ENCODE measurements at regions not wholly inside any gene's neighbourhood (a gene's known extent, or its start where the extent isn't known, plus 50 kb on each side); places are given as distances from the start of the nearest gene placed in this dataset.

DNA sequence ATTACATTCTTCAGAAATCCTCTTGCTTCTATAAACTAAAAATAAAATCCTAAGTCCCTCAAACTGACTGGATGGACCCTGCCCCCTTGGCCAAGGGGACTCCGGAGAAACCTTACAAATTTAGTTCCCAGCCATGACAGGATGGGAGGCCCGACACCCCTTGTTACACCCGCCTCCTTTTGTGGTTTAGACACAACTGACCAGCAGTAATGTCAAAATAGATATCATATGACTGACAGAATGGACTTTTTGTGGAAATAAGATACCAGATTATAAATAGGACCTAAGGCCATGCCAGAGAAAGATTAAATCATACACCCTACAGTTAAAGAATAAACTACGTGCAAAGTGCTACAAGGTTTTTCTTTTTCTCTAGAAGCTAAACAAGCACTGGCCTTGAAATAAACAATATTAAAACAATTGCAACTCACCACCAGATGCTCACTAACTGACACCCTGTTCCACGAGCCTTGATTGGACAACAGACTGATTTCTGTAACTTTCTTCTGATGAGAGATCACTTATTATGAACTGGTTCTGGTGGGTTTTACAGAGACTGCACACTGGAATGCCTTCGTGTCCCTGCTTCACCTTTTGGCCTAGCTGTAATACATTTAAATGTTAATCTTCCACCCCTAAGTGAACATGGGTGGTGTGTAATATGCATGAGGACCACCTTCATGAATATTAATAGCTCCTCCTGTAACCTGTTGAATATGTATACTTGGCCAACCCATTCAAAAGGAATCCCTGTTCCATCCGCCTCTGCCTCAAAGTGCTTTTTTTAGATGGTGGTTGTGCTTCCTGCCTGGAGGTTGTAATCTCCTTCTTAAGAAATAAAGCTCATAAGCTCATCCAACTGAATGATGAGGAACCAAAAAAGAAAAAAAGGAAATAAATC, 99.6 kb downstream of the ODF2L start:
- no peak for DNase-seq

DNA sequence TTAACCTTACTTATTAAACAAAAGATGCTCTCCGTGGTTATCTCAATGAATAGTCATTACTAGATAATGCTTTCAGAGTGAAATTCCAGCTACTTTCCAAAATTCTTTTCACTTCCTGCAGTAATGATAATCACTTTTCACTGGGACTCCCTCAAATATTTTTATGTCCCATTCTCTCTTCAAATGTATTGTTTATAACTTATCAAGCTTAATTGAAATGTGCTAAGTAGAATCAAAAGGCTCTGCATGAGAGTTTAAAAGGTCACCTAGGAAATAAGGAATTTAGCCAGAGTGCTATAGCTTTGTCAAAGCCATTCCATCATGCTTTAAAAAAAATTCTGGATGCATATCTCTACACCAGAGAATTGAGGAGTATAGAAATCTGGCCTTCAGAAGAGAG, 106.4 kb downstream of the ODF2L start:
- no peak for DNase-seq

DNA sequence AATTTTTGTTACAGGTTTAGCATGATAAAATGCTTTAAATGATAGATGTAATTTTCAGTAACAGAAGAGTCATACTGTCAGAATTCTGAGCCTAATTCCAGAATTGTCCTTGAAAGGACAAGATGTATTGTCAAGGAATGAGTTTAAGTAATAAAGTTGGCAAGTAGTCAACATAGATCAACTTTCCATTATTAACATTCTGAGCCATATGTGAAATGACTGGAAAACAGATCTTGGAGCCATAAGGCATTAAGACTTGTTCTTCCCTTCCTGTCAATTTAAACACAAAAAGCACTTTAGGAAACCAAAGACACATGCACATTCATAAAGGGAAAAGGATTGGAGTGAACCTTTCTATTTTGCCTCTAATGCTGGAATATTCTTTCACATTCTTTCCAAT, 107.0 kb downstream of the ODF2L start:
- peak; percentile 23 for DNase-seq

DNA sequence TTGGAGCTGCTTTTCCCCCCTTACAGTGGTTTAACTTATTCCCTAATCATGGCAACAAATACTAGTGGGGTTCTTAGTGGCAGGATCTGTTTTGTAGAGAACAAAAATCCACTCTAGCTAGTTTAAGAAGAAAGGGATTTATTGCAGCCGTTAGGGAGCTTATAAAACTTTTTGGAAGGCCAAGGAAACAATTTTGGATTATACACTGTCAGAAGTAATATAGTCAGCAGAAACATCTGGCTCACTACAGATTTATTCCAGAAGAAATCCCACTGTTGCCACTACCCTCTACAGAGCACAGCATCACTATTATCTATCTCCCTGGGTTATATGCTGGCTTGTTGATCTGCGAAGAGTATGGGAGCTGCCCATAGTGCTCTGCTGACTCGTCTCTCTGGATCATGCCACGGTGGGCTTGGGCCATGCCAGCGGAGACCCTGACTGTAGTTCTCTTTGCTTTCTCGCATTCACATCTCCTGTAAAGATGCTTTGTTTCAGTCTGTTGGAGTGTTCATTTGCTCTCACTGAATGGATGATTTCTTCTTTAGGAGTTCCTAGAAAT, 107.5 kb downstream of the ODF2L start:
- no peak for DNase-seq

DNA sequence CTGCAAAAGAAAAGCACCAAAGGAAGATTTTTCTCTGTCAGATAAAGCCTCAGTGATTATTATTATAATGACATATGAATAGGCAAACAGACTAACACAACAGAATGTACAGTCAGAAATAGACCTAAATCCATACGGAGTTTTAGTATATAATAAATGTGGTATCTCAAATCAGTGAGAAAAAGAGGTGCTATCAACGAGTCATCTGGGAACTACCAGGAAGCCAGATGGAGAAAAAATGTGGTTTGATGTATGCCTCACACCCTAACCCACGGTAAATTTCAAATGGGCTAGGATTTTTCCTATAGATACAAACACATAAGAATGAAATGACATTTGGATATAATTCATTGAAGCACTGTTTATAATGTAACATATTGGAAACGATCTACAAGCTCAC, 110.3 kb downstream of the ODF2L start:
- no peak for DNase-seq

DNA sequence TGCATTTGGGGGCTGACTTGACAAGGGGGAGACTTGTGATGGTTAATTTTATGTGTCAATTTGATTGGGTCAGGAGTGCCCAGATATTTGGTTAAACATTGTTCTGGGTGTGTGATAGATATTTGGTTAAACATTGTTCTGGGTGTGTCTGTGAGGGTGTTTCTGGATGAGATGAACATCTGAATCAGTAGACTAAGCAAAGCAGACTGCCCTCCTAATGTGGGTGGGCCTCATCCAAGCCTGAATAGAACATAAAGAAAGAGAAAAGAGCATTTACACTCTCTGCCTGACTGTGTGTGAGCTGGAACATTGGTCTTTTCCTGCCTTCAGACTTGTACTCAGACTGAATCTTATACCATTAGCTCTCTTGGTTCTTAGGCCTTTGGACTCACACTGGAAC, 113.5 kb downstream of the ODF2L start:
- no peak for DNase-seq

DNA sequence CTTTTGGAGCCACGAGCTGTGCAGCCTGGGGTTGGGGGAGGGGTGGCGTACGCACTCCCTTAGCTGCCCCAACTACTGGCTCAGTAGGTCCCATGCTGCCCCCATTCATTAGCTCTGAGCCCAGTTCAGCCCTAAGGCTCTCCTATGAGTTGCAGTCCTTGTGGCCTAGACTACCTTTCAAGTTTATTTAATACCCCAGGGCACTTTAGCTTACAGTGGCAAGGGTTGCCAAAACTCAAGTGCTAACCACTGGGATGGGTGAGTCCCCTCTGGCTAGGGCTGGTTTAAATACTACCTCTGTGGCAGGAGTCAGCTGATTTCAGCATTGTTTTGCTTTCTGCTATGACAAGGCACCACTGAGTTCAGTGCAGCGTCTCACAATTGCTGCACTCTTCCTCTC, 118.2 kb downstream of the ODF2L start:
- no peak for DNase-seq

DNA sequence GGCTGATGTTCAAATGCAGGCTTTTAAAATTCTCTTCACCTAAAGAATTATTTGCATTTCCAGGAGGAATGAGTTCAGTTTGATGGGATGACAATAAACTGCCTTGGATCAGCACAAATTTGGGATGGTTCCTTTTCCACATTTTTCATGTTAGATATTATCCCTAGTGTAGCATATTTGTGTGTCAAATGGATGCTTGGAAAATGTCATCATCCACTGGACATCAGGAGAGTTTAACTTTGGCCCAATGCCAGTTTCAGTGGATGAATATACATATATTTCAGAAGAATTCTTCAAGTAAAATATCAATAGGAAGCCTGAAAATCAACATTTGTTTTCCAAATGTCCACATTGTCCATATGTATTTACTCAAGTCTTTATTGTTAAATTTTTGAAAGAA, 116.5 kb upstream of the COL24A1 start:
- peak; percentile 18 for DNase-seq

DNA sequence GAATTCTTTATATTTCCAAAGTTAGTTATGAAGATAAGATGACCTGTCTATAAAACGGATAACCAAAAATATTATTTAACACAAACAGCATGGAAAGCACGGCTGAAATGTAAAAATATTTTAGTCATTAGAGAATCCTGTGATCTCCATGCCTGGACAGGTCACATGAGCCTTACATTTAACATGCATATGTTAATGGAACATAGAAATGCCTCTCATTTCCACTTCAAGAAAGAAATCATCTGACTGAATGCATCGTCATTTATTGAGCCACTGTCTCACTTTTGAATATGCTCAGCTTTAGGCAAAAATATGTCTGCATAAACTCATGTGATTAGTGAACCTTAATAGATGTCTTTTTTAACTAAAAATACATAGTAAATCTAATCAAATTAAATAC, 115.5 kb upstream of the COL24A1 start:
- no peak for DNase-seq

DNA sequence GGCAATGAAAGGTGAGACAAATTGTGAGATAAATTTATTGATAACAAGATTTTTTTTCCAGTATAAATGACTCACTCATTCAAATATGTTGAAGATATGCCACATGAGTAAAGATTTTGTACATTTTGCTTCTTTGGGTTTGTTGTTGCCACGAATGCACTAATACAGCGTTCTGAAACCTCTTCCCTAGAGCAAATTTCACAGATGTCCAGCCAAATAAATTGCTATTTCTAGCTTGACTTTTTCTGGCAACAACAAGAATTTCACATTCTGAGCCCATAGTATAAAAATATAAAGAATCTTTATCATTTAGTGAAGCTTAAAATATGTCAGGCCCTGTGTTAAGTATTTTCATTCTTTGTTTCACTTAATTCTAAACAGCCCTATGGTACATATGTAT, 114.5 kb upstream of the COL24A1 start:
- DNase-seq = no peak

DNA sequence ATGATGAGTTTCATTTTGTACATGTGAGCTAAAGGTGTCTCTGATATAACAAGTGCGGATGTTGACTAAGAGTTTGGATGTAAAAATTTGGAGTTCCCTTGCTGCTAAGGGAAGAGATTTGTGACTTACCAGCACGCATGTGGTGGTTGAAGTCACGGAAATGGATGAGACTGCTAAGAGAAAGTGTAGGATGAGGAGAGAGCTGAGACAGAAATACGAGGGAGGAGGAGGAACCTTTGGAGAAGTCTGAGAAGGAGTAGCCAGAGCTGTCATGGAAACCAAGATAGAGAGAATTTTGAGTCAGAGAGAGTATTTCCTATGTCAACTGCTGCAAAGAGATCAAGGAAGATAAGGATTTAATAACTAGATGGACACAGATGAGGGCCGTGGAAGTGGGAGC, 106.5 kb upstream of the COL24A1 start:
- no peak for DNase-seq

DNA sequence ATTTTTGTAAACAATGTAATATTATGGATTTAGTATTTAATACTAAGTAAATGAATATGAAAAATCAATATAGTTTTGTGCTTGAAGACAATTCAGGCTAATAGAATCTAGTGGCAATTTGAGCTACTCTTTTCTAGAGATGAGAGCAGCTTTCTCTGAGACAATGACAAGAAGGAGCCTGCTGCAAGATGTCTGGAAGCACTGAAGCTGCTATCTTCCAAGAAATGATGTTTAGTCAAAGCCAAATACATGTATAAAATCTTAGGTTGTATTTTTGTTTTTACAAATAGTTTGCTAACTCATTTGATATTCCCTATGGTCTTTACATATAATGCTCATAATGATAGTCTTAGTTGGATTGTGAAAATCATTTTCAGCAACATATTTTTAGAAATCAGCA, 103.9 kb upstream of the COL24A1 start:
- DNase-seq = no peak

DNA sequence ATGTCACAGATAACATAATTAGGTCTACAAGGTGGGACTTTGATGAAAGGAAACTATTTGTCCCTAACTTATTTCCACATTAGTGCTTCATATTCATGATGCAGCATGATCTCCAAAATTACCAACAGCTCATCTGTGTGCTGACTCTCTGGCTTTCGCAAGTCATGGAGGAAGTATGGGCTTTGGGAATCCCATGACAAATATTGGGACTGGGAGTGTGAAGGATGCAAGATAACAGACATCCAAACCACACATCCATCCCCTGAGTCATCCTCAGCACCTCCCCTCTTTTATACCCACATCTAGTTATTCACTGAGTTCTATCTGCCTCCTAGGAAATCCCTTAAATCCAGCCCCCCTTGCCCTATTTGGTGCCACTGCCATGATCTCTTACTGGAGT, 102.8 kb upstream of the COL24A1 start:
- peak; percentile 64 for DNase-seq

DNA sequence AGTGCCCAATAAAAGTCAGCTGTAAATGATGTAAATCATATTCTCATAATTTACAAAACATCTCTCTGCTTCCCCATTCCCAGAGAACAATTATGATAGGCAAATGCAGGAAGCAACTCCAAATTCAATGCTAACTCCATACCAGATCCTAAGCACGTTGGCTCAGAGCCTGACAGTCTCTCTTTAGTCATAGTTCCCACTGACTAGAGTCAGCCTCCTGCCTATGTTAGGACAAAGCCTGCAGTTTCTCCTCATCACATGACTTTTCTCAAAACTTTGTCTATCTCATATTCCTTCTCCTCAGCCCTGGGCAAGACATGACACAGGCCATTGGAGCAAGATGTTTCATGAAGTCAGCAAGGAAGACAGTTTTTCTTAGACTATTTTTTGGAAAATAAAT, 101.5 kb upstream of the COL24A1 start:
- DNase-seq = peak; percentile 65

DNA sequence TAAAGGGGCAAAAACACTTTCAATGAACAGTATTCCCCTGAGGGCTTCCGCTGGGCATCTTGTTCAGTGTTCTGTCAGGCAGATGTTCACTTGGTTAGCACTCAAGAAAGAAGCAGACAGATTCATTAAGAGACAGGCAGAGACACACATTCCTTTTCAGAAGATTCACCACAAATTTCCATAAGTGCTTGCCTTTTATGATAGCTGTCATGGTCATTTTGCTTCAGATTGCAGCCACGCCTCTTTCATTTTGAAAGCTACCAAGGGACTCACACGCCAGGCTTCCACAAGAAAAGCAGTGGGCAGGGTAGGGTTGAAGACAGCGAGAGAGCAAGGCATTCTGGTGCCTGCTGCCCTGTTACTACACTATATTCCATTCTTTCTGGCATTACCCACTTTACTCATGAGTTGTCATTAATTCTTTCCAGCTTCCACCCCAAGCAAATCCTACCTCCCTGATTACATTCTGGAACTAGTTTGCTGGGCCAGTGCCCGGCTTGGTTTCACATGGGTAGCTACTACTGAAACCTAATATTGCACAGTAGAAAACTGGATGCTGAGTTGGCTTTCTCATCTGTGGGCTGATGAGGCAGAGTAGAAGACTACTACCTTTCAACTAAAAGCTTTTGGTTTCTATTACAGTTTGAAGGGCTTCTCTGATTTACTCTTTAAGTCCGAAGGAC, 91.2 kb upstream of the COL24A1 start:
- peak; percentile 68 for DNase-seq

DNA sequence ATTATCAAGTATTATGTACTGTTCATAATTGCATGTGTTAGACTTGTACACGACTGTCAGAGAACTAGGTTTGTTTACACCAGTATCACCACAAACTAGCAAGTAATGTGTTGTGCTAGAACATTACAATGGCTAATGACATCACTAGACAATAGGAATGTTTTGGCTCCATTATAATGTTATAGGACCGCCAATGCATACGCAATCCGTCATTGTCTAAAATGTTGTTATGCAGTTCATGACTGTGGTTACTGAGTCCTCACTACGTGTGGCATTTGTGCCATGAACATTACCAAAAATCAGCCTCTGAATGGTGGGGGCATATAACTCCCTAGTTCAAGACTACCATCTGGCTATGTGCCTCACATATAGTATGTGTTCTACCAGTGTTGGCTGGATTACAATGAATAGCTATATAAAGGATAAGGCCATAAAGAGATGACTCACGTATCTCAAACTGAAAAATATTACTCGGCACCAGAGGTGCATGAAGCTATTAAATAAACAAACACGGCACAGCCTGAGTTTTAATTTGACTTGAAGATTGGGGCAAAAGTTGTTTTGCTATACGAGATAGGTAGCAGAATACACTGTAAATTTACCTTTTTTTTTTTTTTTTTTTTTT, 89.1 kb upstream of the COL24A1 start:
- peak; percentile 18 for DNase-seq

DNA sequence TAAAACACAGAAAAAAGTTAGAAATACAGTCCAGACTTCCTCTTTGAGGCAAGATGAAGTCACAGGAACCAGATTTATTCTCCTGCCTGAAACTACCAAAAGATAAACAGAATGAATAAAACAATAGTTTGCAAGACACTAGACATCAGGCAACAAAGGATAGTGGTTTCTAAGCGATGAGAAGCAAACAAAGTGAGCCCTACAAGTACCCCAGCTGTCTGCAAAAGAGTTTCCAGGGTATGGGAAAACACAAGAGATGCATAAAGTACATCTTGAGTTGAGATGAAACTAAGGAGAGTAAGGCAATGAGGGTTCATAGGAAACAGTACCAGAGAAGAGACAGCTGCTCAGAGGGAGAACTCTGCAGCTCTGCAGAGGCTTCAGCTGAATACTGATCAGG, 83.3 kb upstream of the COL24A1 start:
- no peak for DNase-seq

DNA sequence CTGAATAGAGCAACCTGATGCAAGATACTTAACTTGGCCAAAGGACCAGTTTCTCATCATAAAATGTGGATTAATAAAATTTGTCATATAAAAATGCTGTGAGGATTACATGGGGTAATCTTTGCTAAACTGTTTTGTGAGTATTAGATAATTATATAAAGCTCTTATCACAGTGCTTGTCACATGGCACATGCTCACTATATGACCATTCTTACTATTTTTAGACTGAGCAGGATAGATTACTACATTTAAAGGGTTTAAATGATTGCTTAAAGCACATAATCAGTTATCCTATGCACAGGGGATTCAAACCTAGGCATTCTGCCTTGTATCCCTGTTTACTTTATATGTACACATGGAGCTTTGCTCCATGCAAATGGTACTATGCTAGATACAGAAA, 82.9 kb upstream of the COL24A1 start:
- no peak for DNase-seq

DNA sequence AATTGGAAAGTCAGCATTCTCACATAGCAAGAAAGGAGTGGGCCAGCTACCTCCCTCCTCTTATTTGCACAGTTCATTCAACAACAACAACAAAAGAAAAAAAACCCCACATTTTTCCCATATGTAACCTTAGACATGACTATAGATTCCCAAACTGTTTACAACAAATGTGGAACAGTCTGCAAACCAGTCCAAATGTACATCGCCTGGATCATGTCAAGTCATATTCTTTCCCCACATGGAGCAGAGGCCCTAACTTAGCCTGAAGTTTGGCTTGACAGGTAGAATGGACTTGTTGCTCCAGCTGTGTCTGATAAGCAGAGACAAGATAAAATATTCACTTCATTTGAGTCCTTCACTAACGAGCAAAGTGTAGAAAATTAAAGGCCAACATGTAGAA, 81.7 kb upstream of the COL24A1 start:
- DNase-seq = no peak

DNA sequence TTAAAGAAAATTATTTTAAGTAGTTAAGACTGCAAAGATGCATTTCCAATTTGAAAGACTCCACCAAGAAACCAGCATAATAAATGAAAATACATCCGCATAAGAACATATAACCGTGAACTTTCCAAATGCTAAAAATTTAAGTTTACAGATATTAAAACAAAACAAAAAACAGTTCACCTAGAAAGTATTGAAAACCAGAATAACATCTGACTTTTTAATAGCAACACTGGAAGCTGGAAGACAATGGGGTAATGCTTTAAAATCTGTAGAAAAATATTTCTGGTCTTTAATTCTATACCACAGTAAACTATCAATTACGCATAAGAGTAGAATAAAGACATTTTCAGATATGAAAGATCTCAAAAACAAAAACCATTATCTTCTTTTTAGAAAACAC, 79.3 kb upstream of the COL24A1 start:
- DNase-seq = no peak

DNA sequence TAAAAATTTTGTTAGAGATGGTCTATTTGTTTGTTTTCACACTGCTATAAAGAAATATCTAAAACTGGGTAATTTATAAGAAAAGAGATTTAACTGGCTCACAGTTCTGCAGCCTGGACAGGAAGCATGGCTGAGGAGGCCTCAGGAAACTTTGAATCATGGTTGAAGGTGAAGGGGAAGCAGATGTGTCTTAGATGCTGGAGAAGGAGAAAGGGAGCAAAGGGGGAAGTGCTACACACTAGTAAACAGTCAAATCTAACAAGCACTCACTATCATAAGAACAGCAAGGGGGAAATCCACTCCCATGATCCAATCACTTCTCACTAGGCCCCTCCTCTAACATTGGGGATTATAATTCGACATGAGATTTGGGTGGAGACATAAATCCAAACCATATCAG, 76.8 kb upstream of the COL24A1 start:
- DNase-seq = no peak

DNA sequence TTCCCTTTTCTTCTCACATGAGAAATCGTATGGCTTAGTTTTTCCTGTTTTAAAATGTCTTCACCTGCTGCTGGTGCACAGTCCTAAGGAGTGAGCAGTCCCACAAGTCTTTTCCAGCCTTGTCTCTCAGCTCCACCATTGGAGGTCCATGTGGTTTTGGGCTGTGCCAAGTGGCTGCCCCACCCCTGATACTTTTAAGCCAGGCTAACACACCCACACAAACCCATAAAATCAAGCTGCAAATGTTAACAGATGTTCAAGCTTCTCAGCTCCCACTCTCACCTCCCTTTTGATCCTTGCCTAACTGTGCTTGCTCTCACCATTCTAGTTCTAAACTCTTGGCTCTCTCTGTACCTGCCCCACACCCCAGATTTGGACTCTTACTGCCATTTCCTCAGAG, 74.5 kb upstream of the COL24A1 start:
- no peak for DNase-seq

DNA sequence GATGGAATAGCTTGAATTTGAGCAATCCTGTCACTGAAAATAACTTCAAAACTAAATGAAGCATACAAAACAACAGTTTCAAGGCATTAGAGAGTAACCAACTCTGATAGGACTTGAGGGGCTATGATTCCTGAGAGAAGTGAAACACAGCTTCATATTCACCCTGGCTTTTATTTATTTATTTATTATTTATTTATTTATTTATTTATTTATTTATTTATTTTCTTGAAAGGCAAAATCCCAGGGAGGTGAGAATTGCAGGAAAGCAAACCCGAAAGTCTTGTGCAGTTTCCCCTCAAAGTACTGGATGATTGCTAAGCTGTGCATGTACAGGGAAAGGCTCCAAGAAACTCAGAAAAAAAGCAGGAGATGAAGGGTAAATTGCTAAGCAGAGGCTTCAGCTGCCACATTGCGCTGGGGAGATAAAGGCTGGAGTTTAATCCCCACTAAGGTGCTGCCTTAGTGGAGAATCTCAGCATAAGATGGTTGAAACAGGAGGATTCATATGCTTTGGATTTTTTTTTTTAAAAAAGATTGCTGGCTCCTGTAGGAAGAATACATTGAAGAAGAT, 72.9 kb upstream of the COL24A1 start:
- DNase-seq = no peak
